Prostate gland (tissue), 2 donors: ENCODE measurements at regions not wholly inside any gene's neighbourhood (a gene's known extent, or its start where the extent isn't known, plus 50 kb on each side); places are given as distances from the start of the nearest gene placed in this dataset.

Experiments
- POLR2AphosphoS5 ChIP-seq: sonication (generic); formaldehyde crosslinking; IDR thresholded peaks from one replicate; pipeline ENCODE4 v1.6.1; 2017; ENCODE audit warnings: antibody characterized with exemption
- TF ChIP-seq, protein P1 (sequence below), 4 experiments: fragments of 200-600 bp in 2 of 4; fragments of 450-650 bp in 2 of 4; sonication (generic) in 2 of 4; IDR thresholded peaks; 1 replicate in 3 of 4; 2 replicates in 1 of 4; pipeline ENCODE4 v1.5.1; 2016 to 2019; ENCODE audit warnings: antibody characterized with exemption in 4 of 4, mild to moderate bottlenecking in 2 of 4, moderate library complexity in 2 of 4

GRCh38 chr14:43408472-43408871 is 1098.6 kb downstream of the FSCB start:
- TF ChIP-seq, protein P1, sequence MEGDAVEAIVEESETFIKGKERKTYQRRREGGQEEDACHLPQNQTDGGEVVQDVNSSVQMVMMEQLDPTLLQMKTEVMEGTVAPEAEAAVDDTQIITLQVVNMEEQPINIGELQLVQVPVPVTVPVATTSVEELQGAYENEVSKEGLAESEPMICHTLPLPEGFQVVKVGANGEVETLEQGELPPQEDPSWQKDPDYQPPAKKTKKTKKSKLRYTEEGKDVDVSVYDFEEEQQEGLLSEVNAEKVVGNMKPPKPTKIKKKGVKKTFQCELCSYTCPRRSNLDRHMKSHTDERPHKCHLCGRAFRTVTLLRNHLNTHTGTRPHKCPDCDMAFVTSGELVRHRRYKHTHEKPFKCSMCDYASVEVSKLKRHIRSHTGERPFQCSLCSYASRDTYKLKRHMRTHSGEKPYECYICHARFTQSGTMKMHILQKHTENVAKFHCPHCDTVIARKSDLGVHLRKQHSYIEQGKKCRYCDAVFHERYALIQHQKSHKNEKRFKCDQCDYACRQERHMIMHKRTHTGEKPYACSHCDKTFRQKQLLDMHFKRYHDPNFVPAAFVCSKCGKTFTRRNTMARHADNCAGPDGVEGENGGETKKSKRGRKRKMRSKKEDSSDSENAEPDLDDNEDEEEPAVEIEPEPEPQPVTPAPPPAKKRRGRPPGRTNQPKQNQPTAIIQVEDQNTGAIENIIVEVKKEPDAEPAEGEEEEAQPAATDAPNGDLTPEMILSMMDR (IDR thresholded peaks at IDR 0.05): no peak
- no peak for TF ChIP-seq POLR2AphosphoS5
